ENCODE measurements at regions not wholly inside any gene's neighbourhood (a gene's known extent, or its start where the extent isn't known, plus 50 kb on each side); places are given as distances from the start of the nearest gene placed in this dataset.
"Not testable (repeated sequence)": the region's sequence is repeated elsewhere in the genome, so short reads cannot be mapped to it uniquely, and the experiment has no call there.

- CTCF ChIA-PET = no interaction called here
- Mint-ChIP-seq H3K9me3 (ENCODE audit: low read depth) (peaks cover 9% of the 10 kb centered on the region), H3K4me1 (no peaks in the 10 kb centered on the region), H3K36me3 (no peaks in the 10 kb centered on the region), H3K4me3 (no peak overlapping the region), H3K27me3 (no peaks in the 10 kb centered on the region), H3K27ac (no peak overlapping the region)
- no peak for DNase-seq
- ATAC-seq = no peak
These were observed 1081.6 kb downstream of the SORCS1 start for GRCh38 chr10:106082865-106083264.

GRCh38 chr10:106078895-106079576 lies 1085.5 kb downstream of the SORCS1 start:
- Mint-ChIP-seq H3K27me3 (no peaks in the 10 kb centered on the region), H3K36me3 (no peaks in the 10 kb centered on the region), H3K9me3 (ENCODE audit: low read depth) (peaks cover 15% of the 10 kb centered on the region), H3K27ac (no peak overlapping the region), H3K4me1 (no peaks in the 10 kb centered on the region), H3K4me3 (no peak overlapping the region)
- ATAC-seq (no peak), DNase-seq (no peak)
- CTCF ChIA-PET = no interaction called here

DNA sequence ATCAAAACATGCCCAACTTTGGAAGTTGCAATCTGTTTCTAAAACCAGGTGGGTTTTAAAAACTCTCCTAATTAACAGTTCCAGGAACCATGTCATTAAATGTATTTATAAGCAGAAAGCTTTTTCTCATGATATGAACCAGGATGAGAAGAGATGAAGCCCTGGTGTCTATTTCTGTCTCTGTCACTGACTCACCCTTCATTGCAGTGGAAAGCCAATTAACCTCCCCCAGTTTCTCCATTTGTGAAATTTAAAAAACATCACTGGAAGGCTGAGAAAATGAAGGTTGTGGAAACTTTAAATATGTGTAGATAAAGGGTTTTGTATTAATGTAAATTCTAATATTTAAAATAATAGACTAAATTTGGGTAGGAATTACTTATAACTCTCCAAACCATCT lies 1088.0 kb downstream of the SORCS1 start:
- Mint-ChIP-seq H3K4me1 (no peaks in the 10 kb centered on the region), H3K27ac (no peak overlapping the region)
- CTCF ChIA-PET = no interaction called here

GRCh38 chr10:106053061-106053460 lies 1111.4 kb downstream of the SORCS1 start:
- ATAC-seq (no peak), DNase-seq (no peak)
- H3K27ac Mint-ChIP-seq = no peak overlapping the region
- H3K4me1 Mint-ChIP-seq = no peaks in the 10 kb centered on the region
- CTCF ChIA-PET = no interaction called here
- H3K4me3 Mint-ChIP-seq = no peak overlapping the region
- H3K27me3 Mint-ChIP-seq = no peaks in the 10 kb centered on the region
- H3K36me3 Mint-ChIP-seq = no peaks in the 10 kb centered on the region
- H3K9me3 Mint-ChIP-seq (ENCODE audit: low read depth) = peaks cover 12% of the 10 kb centered on the region

More for the DNA sequence above, 1088.0 kb downstream of the SORCS1 start:
- Mint-ChIP-seq H3K9me3 (ENCODE audit: low read depth) (peaks cover 13% of the 10 kb centered on the region), H3K4me3 (no peak overlapping the region), H3K36me3 (no peaks in the 10 kb centered on the region), H3K27me3 (no peaks in the 10 kb centered on the region)
- ATAC-seq (no peak), DNase-seq (no peak)

DNA sequence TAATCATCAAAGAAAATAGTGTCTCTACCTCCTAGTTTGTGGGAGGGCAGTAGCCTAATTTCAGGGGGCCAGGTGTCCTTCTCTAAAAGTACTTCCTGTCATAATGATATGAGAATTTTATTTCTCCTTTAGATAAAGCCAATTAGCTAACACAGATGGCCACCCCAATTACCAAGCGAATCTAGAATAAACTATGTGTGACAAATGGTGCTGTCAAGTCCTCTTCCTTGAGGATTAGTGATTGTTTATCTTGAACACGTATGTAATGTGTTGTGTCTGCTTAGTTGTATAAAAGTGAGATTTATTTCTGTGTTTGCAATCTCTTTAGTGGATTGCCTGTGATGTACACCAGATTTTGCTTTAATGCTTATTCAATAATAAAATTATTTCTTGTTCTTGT lies 1120.0 kb downstream of the SORCS1 start:
- H3K4me1 Mint-ChIP-seq = no peaks in the 10 kb centered on the region
- H3K4me3 Mint-ChIP-seq = no peak overlapping the region
- ATAC-seq (no peak), DNase-seq (no peak)
- no peaks in the 10 kb centered on the region for H3K27me3 Mint-ChIP-seq
- CTCF ChIA-PET = no interaction called here
- peaks cover 5% of the 10 kb centered on the region for H3K9me3 Mint-ChIP-seq (ENCODE audit: low read depth)
- H3K36me3 Mint-ChIP-seq = no peaks in the 10 kb centered on the region
- H3K27ac Mint-ChIP-seq = no peak overlapping the region

GRCh38 chr10:106043863-106044262 lies 1120.6 kb downstream of the SORCS1 start:
- peaks cover 5% of the 10 kb centered on the region for H3K9me3 Mint-ChIP-seq (ENCODE audit: low read depth)
- no peak for ATAC-seq
- H3K4me1 Mint-ChIP-seq = no peaks in the 10 kb centered on the region
- no peak overlapping the region for H3K27ac Mint-ChIP-seq
- no peak for DNase-seq
- CTCF ChIA-PET = no interaction called here
- H3K27me3 Mint-ChIP-seq = no peaks in the 10 kb centered on the region
- no peak overlapping the region for H3K4me3 Mint-ChIP-seq
- H3K36me3 Mint-ChIP-seq = no peaks in the 10 kb centered on the region

DNA sequence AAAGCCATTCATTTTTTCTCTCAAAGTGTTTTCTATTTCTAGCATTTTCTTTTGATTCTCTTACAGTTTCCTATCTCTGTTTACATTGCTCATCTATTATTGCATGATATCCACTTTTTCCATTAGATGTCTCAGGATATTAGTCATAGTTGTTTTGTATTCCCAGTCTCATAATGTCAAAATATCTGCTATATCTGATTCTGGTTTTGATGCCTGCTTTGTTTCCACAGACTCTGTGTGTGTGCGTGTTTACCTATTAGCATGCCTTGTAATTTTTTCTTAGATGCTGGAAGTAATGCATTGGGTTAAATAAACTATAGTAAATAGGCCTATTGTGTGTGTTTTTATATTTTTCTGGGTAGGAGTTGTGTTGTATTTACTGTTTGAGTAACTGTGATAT lies 1126.3 kb downstream of the SORCS1 start:
- DNase-seq = no peak
- no peaks in the 10 kb centered on the region for H3K4me1 Mint-ChIP-seq
- H3K4me3 Mint-ChIP-seq = no peak overlapping the region
- CTCF ChIA-PET = no interaction called here
- no peaks in the 10 kb centered on the region for H3K36me3 Mint-ChIP-seq
- ATAC-seq = no peak
- H3K27ac Mint-ChIP-seq = no peak overlapping the region
- no peaks in the 10 kb centered on the region for H3K9me3 Mint-ChIP-seq (ENCODE audit: low read depth)
- H3K27me3 Mint-ChIP-seq = no peaks in the 10 kb centered on the region

DNA sequence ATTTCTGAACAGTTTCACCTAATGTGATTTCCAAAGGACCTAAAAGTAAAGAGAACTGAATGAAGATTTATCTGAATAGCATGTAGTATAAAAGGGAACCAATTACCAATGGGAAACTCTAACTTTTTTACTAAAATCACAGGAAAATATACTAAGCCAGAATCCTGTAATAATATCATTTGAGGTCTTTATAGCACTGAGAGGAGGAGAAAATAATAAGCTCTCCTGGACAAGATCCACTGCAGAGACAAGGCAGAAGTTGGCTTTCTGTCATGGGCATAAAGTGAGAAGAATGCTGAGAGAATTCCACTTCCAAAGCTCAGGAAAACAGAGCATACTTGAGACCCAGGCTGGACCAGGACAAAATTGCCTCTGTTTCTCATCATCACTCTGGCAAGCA lies 1131.4 kb downstream of the SORCS1 start:
- H3K27ac Mint-ChIP-seq = no peak overlapping the region

DNA sequence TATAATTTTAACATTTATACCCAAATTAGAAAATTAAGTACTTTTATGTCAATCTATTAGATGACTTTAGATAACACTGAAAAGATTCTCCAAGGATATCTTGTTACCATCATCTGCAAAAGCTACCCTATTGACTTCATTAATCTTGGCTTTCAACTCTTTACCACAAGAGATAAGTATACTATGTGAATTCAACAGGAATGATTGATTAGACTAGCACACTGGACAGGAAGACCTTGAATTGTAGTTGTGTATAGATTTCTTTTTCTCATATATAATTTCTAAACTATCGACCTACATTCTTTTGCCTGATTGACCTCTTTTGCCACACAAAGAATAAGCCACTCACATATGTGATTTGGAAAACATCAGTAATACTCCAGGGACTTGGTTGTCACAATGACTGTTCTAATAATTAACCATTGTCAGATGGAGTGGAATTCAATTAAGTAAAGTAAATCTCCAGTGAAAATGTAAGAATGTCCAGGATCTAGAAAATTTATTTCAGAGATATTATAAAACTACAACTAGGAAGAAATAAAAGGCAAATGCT lies 1132.0 kb downstream of the SORCS1 start:
- DNase-seq (no peak), ATAC-seq (no peak)
- Mint-ChIP-seq H3K36me3 (no peaks in the 10 kb centered on the region), H3K9me3 (ENCODE audit: low read depth) (peaks cover 3% of the 10 kb centered on the region), H3K4me3 (no peak overlapping the region), H3K4me1 (no peaks in the 10 kb centered on the region), H3K27ac (no peak overlapping the region), H3K27me3 (no peaks in the 10 kb centered on the region)
- CTCF ChIA-PET = no interaction called here

More for the DNA sequence above, 1131.4 kb downstream of the SORCS1 start:
- Mint-ChIP-seq H3K36me3 (no peaks in the 10 kb centered on the region), H3K4me1 (no peaks in the 10 kb centered on the region), H3K4me3 (no peak overlapping the region), H3K27me3 (no peaks in the 10 kb centered on the region), H3K9me3 (ENCODE audit: low read depth) (peaks cover 3% of the 10 kb centered on the region)
- CTCF ChIA-PET = no interaction called here
- DNase-seq (no peak), ATAC-seq (no peak)

- ATAC-seq (no peak), DNase-seq (no peak)
- no peaks in the 10 kb centered on the region for H3K27me3 Mint-ChIP-seq
- CTCF ChIA-PET = no interaction called here
- H3K27ac Mint-ChIP-seq = no peak overlapping the region
- peaks cover 6% of the 10 kb centered on the region for H3K9me3 Mint-ChIP-seq (ENCODE audit: low read depth)
- no peaks in the 10 kb centered on the region for H3K4me1 Mint-ChIP-seq
- no peaks in the 10 kb centered on the region for H3K36me3 Mint-ChIP-seq
- H3K4me3 Mint-ChIP-seq = no peak overlapping the region
These were observed 1137.3 kb downstream of the SORCS1 start for GRCh38 chr10:106027240-106027639.

- ATAC-seq (no peak), DNase-seq (no peak)
- CTCF ChIA-PET = no interaction called here
- Mint-ChIP-seq H3K9me3 (ENCODE audit: low read depth) (peaks cover 4% of the 10 kb centered on the region), H3K27ac (no peak overlapping the region), H3K27me3 (no peaks in the 10 kb centered on the region), H3K4me1 (no peaks in the 10 kb centered on the region), H3K36me3 (no peaks in the 10 kb centered on the region), H3K4me3 (no peak overlapping the region)
These were observed 1139.2 kb downstream of the SORCS1 start for GRCh38 chr10:106025208-106025811.

GRCh38 chr10:106023329-106023728 lies 1141.2 kb downstream of the SORCS1 start:
- DNase-seq (no peak), ATAC-seq (no peak)
- H3K4me3 Mint-ChIP-seq = no peak overlapping the region
- CTCF ChIA-PET = no interaction called here
- no peaks in the 10 kb centered on the region for H3K36me3 Mint-ChIP-seq
- peaks cover 3% of the 10 kb centered on the region for H3K9me3 Mint-ChIP-seq (ENCODE audit: low read depth)
- no peak overlapping the region for H3K27ac Mint-ChIP-seq
- H3K27me3 Mint-ChIP-seq = no peaks in the 10 kb centered on the region
- no peaks in the 10 kb centered on the region for H3K4me1 Mint-ChIP-seq

GRCh38 chr10:106019559-106019958 lies 1144.9 kb downstream of the SORCS1 start:
- DNase-seq; H3K4me1 Mint-ChIP-seq; H3K4me3 Mint-ChIP-seq; H3K9me3 Mint-ChIP-seq (ENCODE audit: low read depth); CTCF ChIA-PET; H3K27ac Mint-ChIP-seq; H3K27me3 Mint-ChIP-seq; ATAC-seq; H3K36me3 Mint-ChIP-seq: not testable (repeated sequence)

DNA sequence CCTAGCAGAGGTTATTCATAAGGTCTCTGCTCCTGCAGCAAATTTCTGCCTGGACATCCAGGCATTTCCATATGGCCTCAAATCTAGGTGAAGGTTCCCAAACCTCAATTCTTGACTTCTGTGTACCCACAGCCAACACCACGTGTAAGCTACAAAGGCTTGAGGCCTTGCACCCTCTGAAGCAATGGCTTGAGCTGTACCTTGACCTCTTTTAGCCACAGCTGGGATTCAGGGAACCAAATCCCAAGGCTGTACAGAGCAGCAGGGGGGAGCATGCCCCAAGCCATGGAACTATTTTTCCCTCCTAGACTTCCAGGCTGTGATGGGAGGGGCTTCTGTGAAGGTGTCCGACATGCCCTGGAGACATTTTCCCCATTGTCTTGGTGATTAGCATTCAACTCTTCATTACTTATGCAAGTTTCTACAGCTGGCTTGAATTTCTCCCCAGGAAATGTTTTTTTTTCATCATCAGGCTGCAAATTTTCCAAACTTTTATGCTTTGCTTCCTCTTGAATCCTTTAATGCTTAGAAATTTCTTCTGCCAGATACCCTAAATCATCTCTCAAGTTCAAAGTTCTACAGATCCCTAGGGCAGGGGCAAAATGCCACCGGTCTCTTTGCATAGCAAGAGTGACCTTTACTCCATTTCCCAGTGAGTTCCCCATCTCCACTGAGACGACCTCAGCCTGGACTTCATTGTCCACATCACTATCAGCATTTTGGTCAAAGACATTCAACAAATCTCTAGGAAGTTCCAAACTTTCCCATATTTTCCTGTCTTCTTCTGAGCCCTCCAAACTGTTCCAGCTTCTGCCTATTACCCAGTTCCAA lies 1148.9 kb downstream of the SORCS1 start:
- ATAC-seq; H3K4me3 Mint-ChIP-seq; H3K36me3 Mint-ChIP-seq; CTCF ChIA-PET; H3K4me1 Mint-ChIP-seq; H3K27me3 Mint-ChIP-seq; H3K27ac Mint-ChIP-seq; H3K9me3 Mint-ChIP-seq (ENCODE audit: low read depth); DNase-seq: not testable (repeated sequence)
